HL-60/S4 (cell line): ENCODE measurements at regions not wholly inside any gene's neighbourhood (a gene's known extent, or its start where the extent isn't known, plus 50 kb on each side); places are given as distances from the start of the nearest gene placed in this dataset.

ENCODE experiments used
- in situ Hi-C: fragments of 300-500 bp; cut with MboI; formaldehyde crosslinking; loops from 2 replicates; pipeline ENCODE4 v1.14.3; 2022; ENCODE audit warnings: low sequenced_read_pairs

DNA sequence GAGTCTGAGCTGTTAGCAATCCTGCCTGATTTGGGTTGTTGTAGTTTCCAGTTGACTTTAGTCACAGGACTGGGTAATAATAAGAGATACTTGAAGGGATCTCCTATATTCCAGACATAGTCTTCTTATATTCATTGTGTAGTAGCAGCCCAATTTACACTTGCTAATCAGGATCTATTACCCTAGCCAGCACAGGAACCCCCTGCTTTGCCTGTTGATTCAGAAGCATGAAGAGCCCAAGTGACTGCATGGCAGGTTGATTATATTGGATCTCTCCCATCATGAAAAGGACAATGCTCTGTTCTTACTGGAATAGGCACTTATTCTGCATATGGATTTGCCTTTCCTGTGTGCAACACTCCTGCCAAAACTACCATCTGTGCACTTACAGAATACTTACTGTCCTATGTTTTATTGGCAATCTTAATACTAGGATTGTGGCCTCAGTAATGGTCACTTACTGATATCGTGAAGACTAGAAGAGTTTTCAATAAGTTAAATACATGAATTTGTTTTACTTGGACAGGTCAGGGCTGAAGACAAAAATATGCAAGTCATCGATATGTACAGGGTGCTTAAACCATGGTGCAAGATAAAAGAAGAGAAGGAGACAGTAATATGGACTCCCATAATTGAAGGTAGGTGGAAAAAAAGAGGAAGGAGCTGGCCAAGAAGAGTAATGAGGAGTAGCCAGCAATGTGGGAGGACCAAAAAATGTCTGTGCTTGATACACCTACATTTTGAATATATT, 304.1 kb downstream of the MCTP2 start:
- in situ Hi-C loops = no loop called here

- in situ Hi-C loops = no loop called here
Observed at GRCh38 chr15:94536549-94536948, 305.2 kb downstream of the MCTP2 start.

DNA sequence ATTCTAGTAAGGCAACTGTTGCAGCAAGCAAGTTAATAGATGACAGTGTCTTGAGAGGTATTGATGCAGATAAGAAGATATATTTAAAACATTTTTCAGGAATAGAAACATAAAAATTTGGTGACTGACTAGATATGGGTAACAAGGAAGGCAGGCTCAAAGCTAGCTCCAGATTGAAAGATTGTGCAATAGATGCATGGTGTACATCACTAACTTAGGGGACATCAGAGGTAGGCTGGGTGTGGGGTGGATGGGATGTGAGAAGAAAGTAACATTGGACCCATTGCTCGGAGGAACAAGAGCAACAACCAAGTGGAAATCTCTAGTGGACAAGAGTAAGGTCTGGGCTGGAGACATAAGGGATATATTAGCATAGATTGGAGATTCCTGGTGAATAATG, 306.9 kb downstream of the MCTP2 start:
- in situ Hi-C loops = no loop called here

- in situ Hi-C loops = no loop called here
Observed at GRCh38 chr15:94542391-94542790, 311.0 kb downstream of the MCTP2 start.

DNA sequence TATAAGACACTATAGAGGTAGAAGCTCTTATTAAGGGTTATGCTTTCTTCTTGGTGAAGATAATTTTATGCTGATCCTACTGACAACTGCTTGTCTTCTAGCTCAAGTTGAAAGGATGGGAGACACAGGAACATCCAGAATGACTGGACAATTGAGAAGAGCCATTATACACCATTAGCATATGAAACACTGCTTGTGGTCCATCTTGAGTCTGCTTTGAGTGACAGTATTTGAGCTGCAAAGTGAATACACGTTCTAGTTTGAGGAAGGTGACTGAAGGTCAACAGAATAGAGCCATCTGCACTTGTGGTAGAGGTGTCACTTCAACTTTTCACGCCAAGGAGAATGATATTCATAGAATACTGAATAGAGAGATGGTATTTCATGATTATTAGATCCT, 315.4 kb downstream of the MCTP2 start:
- in situ Hi-C loops = no loop called here

- in situ Hi-C loops = no loop called here
Observed at GRCh38 chr15:94547711-94548110, 316.4 kb downstream of the MCTP2 start.

GRCh38 chr15:94555841-94556519, 324.6 kb downstream of the MCTP2 start:
- in situ Hi-C loops = loop anchor here (25.0 kb wide), 1 partner anchor 394 kb away; no protein-coding TSS in a partner anchor

GRCh38 chr15:94561036-94561689, 329.8 kb downstream of the MCTP2 start:
- in situ Hi-C loops = loop anchor here (25.0 kb wide), 1 partner anchor 399 kb away; no protein-coding TSS in a partner anchor

- in situ Hi-C loops = loop anchor here (25.0 kb wide), 1 partner anchor 401 kb away; no protein-coding TSS in a partner anchor
Observed at GRCh38 chr15:94563456-94563855, 332.1 kb downstream of the MCTP2 start.

- in situ Hi-C loops = no loop called here
Observed at GRCh38 chr15:94576889-94577533, 345.6 kb downstream of the MCTP2 start.

DNA sequence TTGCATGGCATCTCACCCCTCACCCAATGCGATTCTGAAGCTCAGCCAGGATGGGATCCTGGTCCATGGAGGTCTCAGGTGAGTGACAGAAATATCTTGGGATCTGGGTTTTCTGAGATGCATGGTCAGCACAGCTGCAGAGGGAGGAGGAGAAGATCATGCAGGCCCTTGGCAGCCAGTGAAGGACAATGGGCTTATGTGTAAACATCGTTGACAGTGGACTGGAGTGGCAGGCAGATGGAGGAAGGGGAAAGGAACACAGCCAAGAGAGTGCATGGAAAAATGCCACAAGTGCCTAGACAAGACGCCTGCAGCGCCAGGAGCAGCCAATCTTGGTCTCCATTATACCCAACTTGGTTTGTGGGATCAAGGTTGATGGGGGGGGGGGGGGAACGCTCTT, 347.9 kb downstream of the MCTP2 start:
- in situ Hi-C loops = no loop called here

DNA sequence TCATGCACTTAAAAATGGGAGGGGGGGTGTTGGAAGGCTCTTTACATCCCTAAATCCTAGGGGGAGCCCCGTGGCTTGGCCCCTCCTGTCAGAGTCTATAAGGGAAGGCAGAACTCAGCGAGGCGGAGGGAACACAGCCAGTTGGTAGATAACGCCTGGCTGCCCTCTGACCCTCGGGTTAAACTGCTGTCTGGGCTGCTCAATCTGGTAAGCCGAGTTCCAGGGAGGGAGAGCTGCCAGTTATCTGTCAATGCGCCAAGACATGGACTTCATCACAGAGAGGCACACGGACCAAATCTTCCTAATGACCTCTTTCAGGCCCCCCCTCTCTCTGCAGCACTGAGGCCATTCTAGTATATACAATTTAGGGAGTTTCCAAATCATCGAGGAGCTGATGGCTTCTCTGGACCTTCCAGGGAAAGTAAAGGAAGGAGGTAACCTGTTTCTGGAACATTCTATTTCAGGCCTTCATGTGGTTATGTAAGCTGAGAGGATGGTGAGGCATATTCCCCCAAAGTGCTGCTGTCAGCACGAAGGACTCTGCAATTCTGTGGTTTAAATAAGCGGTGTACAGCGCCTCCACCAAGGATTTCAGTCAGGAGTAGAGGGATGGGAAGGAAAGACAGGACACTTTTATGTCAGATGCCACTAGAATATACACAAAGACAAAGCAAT, 349.0 kb downstream of the MCTP2 start:
- in situ Hi-C loops = no loop called here

DNA sequence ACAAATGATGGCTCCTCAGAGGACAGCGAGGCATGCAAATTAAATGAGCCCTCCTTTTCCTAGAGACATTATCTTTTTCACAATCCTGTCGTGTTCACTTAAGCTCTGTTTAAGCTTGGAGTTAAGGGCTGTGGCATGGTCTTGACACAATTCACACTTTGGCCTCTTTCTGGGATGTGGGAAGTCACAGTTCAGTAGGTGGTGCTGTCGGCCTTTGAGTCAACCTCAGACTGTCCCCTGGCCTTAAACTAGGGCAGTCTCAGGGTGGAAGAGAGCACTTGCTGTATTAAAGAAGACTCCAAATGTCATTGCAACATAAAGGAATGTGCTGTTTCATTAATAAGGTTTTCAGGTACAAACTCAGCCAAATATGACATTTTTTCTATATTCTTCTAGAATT, 351.0 kb downstream of the MCTP2 start:
- in situ Hi-C loops = no loop called here

DNA sequence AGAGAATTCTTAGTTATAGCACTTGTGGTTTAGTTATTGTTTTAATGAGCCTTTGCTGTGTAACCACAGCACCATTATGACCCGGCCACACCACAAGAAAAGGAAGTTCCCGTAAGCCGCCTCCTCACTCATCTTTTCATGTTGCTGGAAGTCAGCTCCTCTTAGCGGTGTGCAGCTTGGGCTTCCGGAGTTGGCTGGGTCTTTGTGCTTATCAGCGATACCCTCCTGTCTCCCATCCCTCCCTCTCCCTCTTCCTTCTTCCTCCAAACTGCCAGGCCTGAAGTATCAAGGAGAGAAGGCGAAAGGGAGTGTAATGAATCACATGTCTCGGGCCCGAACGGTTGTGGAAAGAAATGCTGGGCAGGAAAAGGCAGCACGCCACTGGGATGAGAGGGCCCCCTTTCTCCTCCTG, 353.5 kb downstream of the MCTP2 start:
- in situ Hi-C loops = no loop called here

- in situ Hi-C loops = no loop called here
Observed at GRCh38 chr15:94586099-94586498, 354.7 kb downstream of the MCTP2 start.

GRCh38 chr15:94587113-94587512, 355.8 kb downstream of the MCTP2 start:
- in situ Hi-C loops = no loop called here

DNA sequence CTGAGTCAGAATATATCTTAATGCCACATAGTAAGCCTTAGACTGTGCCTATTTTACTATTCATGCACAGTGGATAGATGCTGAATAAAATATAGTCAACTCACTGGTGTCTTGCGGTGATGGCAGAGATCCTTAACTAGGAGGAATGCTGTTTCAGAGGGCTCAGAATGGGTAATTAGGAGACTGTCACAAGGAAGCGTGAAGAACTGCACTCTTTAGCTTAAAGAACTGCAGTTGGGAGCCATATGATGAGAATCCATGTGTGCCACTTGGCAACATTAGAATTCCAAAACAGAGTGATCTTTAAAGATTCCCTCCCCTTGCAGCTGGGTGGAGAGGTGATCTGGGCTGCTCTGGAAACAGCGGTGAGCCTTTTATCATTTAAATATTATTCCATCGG, 357.6 kb downstream of the MCTP2 start:
- in situ Hi-C loops = no loop called here

GRCh38 chr15:94592495-94592894, 361.1 kb downstream of the MCTP2 start:
- in situ Hi-C loops = no loop called here

GRCh38 chr15:94596707-94597106, 365.3 kb downstream of the MCTP2 start:
- in situ Hi-C loops = no loop called here

DNA sequence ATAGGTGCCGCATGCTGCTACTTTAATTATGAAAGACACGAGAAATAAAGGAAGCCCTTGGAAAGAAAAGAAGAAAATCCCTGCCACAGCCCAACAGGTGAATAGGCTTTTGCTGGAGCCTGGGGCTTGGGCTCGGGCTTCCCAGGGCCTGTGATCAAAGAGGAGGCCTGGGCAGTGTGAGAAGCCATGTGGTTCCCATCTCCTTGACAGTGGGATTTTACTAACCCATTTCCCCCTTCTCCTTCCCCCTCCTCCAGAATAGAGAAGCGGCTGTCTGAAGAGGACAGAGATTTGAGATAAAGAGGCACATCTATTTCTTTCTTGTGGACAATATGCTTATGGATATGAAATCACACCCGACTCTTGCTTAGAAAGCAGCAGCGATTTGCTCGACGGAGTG, 369.1 kb downstream of the MCTP2 start:
- in situ Hi-C loops = no loop called here
